ENCODE measurements at regions not wholly inside any gene's neighbourhood (a gene's known extent, or its start where the extent isn't known, plus 50 kb on each side); places are given as distances from the start of the nearest gene placed in this dataset.

DNA sequence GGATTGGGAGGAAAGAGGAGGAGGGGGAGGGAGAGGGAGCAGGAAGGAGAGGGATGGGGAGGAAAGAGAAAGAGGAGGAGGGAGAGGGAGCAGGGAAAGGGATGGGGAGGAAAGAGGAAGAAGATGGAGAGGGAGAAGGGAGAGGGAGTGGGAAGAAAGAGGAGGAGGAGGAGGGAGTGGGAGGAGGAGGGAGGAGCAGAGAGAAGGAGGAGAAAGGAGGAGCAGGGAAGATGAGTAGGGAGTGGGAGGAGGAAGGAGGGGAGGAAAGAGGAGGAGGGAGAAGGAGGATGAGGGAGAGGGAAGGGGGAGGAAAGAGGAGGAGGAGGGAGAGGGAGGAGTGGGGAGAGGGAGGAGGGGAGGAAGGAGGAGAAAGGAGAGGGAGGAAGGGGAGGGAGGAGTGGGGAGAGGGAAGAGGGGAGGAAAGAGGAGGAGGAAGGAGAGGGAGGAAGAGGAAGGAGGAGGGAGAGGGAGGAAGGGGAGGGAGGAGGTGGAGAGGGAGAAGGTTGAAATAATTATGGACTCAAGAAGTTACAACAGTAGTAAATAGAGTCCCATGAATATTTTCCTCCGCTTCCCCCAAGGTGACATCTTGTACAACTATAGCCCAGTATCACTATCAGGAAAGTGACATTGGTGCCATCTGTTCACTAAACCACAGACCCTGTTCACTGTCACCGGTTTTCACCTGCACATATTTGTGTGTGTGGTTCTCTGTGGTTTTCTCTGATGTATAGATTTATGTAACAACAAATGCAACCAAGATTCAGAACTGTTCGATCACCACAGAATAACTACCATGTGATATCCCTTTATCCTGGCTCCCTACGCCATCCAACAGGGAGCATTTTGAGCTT lies 325.3 kb upstream of the EEF2KMT start:
- H3K36me3 ChIP-seq: no peaks in the 10 kb centered on the region
- WGBS, 5 donors: 71 to 80% (median 77%) methylated on average over 4 of the region's 4 CpGs
- no peaks in the 10 kb centered on the region for H3K4me1 ChIP-seq
- peaks cover 0 to 16% (median 0%) of the 10 kb centered on the region in 7 donors for H3K27me3 ChIP-seq (replicated peaks in 1 of 7)
- no peak for DNase-seq
- H3K9me3 ChIP-seq: no peaks in the 10 kb centered on the region
- TF ChIP-seq CTCF (IDR thresholded peaks at IDR 0.05 in 8 of 11, conservative IDR thresholded peaks at IDR 0.05 in 3 of 11) (no peak), POLR2A (IDR thresholded peaks at IDR 0.05) (no peak), POLR2AphosphoS5 (IDR thresholded peaks at IDR 0.05) (no peak)
- H3K27ac ChIP-seq: no peak overlapping the region
- H3K4me3 ChIP-seq: no peak overlapping the region
- intact Hi-C loops (cut with DNase I; ENCODE audit: low total_unique reads): no loop called here

- 44 to 52% (median 50%) methylated on average over 3 of the region's 3 CpGs for WGBS, 5 donors
- Histone ChIP-seq H3K36me3 (no peaks in the 10 kb centered on the region), H3K4me1 (no peaks in the 10 kb centered on the region), H3K27ac (no peak overlapping the region), H3K4me3 (no peak overlapping the region), H3K9me3 (no peaks in the 10 kb centered on the region), H3K27me3 (replicated peaks in 1 of 7) (peaks cover 0 to 8% (median 0%) of the 10 kb centered on the region in 7 donors)
- intact Hi-C loops (cut with DNase I; ENCODE audit: low total_unique reads): no loop called here
- TF ChIP-seq POLR2AphosphoS5 (IDR thresholded peaks at IDR 0.05) (no peak), POLR2A (IDR thresholded peaks at IDR 0.05) (no peak), CTCF (IDR thresholded peaks at IDR 0.05 in 8 of 11, conservative IDR thresholded peaks at IDR 0.05 in 3 of 11) (no peak)
- DNase-seq: no peak
Observed at GRCh38 chr16:5422047-5422446, 324.5 kb upstream of the EEF2KMT start.

DNA sequence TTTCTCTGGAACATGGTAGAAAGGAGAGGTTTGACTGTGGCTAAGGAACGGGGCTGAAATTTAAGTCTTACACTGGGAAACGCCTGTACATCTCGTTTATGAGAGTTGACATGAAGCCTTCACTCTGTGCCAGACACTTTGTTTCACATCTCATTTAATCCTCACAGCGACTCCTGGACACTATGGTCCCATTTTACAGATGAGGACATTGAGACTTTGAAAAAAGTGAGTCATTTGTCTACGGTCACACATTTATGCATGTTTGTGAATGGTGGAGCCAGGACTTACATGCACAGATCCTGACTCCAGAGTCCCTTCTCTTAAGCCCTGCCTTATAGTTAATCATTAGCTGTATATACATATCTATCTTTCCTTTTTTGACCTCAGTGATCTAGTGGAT lies 318.4 kb upstream of the EEF2KMT start:
- TF ChIP-seq POLR2AphosphoS5 (IDR thresholded peaks at IDR 0.05) (no peak), POLR2A (IDR thresholded peaks at IDR 0.05) (no peak), CTCF (IDR thresholded peaks at IDR 0.05 in 8 of 11, conservative IDR thresholded peaks at IDR 0.05 in 3 of 11) (no peak)
- Histone ChIP-seq H3K36me3 (no peaks in the 10 kb centered on the region), H3K9me3 (peaks cover 0 to 9% (median 0%) of the 10 kb centered on the region in 8 donors), H3K27ac (no peak overlapping the region), H3K4me3 (no peak overlapping the region), H3K27me3 (replicated peaks in 1 of 7) (no peaks in the 10 kb centered on the region), H3K4me1 (no peaks in the 10 kb centered on the region)
- WGBS, 5 donors: 53 to 70% (median 64%) methylated on average over 5 of the region's 5 CpGs
- intact Hi-C loops (cut with DNase I; ENCODE audit: low total_unique reads): no loop called here
- DNase-seq: no peak

DNA sequence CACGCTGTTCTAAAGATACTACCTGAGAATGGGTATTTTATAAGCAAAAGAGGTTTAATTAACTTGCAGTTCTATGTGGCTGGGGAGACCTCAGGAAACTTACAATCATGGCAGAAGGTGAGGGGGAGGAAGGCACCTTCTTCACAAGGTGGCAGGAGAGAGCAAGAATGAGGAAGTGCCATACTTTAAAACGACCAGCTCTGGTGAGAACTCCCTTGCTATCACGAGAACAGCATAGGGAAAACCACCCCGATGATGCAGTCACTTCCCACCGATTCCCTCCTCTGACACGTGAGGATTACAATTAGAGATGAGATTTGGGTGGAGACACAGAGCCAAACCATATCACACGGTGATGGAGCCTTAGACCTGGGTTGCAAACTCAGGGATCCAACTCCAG lies 317.5 kb upstream of the EEF2KMT start:
- Histone ChIP-seq H3K36me3 (no peaks in the 10 kb centered on the region), H3K27me3 (replicated peaks in 1 of 7) (no peaks in the 10 kb centered on the region), H3K4me1 (no peaks in the 10 kb centered on the region), H3K27ac (no peak overlapping the region), H3K4me3 (no peak overlapping the region), H3K9me3 (peaks cover 0 to 14% (median 0%) of the 10 kb centered on the region in 8 donors)
- no peak for TF ChIP-seq CTCF (IDR thresholded peaks at IDR 0.05 in 8 of 11, conservative IDR thresholded peaks at IDR 0.05 in 3 of 11)
- TF ChIP-seq POLR2AphosphoS5 (IDR thresholded peaks at IDR 0.05): no peak
- TF ChIP-seq POLR2A (IDR thresholded peaks at IDR 0.05): no peak
- intact Hi-C loops (cut with DNase I; ENCODE audit: low total_unique reads): no loop called here
- DNase-seq: no peak
- WGBS, 5 donors: 33 to 38% (median 34%) methylated on average over 7 of the region's 7 CpGs
